HG03095 (cell line): ENCODE measurements at regions not wholly inside any gene's neighbourhood (a gene's known extent, or its start where the extent isn't known, plus 50 kb on each side); places are given as distances from the start of the nearest gene placed in this dataset.

ENCODE experiments used
- ATAC-seq: cut with Tn5 transposase; IDR thresholded peaks from one replicate; pipeline ENCODE4 v1.9.1; 2021; ENCODE audit warnings: moderate library complexity; ENCODE audit not compliant: unreplicated experiment

- ATAC-seq, result no peak
These were observed 61.9 kb upstream of the CIBAR2 start for GRCh38 chr16:85173981-85174751.

GRCh38 chr16:85174871-85175723 lies 62.8 kb upstream of the CIBAR2 start:
- no peak for ATAC-seq

- no peak for ATAC-seq
These were observed 63.5 kb upstream of the CIBAR2 start for GRCh38 chr16:85175724-85176233.

- ATAC-seq, result no peak
These were observed 64.5 kb upstream of the CIBAR2 start for GRCh38 chr16:85176541-85177447.

DNA sequence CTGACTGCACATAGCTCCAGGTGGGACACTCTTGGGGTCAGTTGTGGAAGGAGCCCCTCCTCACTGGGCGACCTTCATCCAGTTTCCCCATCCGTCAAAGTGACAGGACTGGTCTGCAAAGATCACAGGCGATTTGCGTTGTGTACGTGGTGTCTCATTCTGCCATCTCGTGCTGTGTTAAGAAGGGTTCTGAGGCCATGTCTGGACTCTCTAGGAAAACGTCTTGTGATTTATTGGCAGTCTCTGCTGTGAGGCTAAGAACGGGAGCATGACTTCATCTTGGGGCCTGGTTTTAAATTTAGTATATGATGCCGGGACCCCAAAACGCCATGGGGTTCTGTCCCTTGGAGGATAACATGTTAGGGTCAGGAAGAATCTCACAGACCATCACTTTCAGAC lies 65.2 kb upstream of the CIBAR2 start:
- ATAC-seq, result no peak

- no peak for ATAC-seq
These were observed 65.8 kb upstream of the CIBAR2 start for GRCh38 chr16:85178006-85178591.

GRCh38 chr16:85178596-85178995 lies 66.3 kb upstream of the CIBAR2 start:
- no peak for ATAC-seq

- ATAC-seq, result no peak
These were observed 67.2 kb upstream of the CIBAR2 start for GRCh38 chr16:85179344-85180046.

GRCh38 chr16:85180047-85180826 lies 68.0 kb upstream of the CIBAR2 start:
- no peak for ATAC-seq

DNA sequence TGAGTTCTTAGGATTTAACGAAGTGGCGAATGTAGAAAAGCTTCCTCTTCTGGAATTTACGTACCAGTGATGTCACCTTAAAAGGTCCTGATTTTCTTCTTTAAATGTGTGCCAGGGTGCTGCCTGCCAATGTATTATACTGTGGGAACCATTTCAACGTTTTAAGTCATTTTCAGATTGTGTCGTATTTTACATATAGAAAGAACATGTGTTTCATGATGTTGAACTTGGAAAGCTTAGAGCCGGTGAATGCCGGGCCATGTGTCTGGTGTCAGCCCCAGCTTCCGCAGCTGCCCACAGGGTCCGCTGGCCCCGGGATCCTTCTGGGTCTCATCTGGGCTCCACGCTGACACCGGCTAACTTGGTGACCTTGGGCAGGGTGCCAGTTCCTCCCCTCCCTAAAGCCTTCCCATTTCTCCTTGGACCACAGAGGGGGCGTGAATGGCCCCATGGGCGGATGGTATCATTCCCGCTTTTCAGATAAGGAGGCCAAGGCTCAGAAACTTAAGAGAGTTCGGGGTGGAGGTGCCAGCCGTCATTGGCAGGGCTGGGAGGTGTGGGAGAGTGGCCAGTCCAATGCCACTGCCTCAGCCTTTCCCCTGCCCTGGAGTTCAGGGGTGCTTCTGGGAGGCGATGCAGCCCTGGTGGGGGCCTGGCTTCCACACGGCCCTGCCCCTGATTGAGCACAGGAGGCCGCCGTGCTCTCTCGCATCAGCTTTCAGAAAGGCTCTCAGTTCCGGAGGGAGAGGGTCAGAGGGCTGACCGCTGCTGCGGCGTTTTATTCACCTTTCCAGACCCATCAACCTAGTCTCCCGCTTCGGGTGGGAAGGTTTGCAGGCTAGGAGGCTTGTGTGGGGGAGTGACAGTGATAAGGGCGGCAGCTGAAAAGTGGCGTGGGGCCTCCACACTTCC lies 68.8 kb upstream of the CIBAR2 start:
- no peak for ATAC-seq

GRCh38 chr16:85181739-85182129 lies 69.5 kb upstream of the CIBAR2 start:
- ATAC-seq, result no peak

- no peak for ATAC-seq
These were observed 70.0 kb upstream of the CIBAR2 start for GRCh38 chr16:85182286-85182685.

- ATAC-seq, result no peak
These were observed 70.5 kb upstream of the CIBAR2 start for GRCh38 chr16:85182774-85183173.

- no peak for ATAC-seq
These were observed 71.3 kb upstream of the CIBAR2 start for GRCh38 chr16:85183564-85183963.

DNA sequence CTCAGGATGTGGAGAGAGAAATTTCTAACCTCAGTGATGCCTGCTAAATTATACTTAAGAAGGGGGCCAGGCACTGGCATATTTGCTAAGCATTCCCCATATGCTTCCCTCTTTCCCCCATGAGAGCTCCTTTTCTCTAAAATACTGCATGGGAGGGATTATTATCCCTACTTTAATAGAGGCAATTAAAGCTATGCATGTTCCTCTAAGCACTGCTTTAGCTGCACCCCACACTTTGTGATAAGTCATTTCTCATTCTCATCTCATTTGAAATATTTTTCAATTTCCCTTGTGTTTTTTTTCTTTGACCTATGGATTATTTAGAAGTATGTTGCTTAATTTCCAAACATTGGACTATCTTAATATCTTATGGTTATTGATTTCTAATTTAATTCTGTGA lies 72.1 kb upstream of the CIBAR2 start:
- no peak for ATAC-seq

DNA sequence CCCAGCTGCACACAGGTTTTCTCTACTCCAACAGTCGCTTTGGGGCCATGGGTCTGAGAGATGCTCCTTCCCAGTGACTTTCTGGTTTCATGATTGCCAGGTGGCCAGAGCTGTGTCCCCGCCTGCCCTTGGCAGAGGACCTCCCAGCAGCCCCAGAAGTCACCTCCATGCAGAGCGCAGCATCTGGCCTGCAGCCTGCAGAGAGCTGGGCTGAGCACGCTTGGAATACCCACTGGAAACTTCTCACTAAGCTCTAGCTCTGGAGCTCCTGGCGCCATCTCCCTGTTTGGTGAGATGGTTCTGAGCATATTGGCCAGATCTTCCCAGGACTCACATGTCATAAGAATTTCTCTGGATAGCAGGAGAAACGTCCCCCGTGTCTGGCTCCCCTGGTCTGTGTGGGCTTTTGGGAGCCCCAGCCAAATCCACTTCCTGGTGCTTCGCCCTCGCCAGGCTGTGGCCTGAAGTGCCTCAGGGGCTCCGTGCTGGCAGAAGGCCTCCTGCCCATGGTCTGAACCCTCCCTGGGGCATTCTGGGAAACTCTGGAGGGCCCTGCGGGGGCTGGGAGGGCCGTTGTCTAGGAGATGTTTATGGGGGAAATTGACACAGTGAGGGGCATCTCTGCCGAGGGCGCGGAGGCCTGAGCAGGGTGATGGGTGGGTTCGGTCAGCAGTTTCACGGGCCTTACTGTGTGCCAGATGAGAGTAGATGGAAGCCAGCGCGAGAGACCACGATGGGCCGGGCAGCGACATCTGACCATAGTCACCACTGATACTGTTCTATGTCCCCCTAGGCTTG lies 73.2 kb upstream of the CIBAR2 start:
- no peak for ATAC-seq

DNA sequence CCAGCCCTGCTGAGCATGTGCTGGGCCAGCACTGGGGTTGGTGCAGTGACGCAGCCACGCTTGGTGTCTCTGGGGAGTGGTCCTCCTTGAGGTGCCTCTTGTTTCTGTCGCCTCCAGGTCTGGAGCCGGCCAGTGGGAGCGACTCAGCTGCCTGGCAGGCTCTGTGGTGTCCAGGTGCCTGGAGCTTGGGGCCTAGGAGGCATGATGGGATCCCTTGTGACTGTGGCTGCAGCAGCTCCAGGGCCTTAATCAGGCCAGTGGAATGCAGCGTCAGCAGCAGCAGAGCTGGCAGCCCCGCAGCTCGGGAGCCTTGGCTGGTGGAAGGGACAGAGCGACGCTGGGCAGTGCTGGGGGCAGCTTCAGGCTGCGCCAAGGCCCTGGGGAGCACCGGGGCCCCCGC lies 74.7 kb upstream of the CIBAR2 start:
- ATAC-seq, result no peak
